Esophagus muscularis mucosa (tissue), 4 donors: ENCODE measurements at regions not wholly inside any gene's neighbourhood (a gene's known extent, or its start where the extent isn't known, plus 50 kb on each side); places are given as distances from the start of the nearest gene placed in this dataset.

Source experiments
- DNase-seq: peaks from one replicate; pipeline ENCODE4 v3.0.0-alpha.2; 2017; ENCODE audit errors: extremely low spot score
- H3K27ac ChIP-seq, 4 donors: fragments of 200-600 bp; sonication (generic); replicated peaks in 1 of 4; 1 replicate in 3 of 4; 2 replicates in 1 of 4; pipeline ENCODE4 v1.5.1; 2016 to 2019; ENCODE audit warnings: mild to moderate bottlenecking in 1 of 4
- H3K27me3 ChIP-seq, 4 donors: fragments of 200-600 bp; sonication (generic); one replicate each; pipeline versions ENCODE4 v1.5.1 to v1.6.0; 2016 to 2019
- H3K36me3 ChIP-seq, 4 donors: fragments of 200-600 bp; sonication (generic); one replicate each; pipeline ENCODE4 v1.5.1; 2016 to 2019
- H3K4me1 ChIP-seq, 4 donors: fragments of 200-600 bp; sonication (generic); one replicate each; pipeline ENCODE4 v1.5.1; 2016 to 2019
- H3K4me3 ChIP-seq, 4 donors: fragments of 200-600 bp; sonication (generic); 1 replicate in 2 of 4; 2 replicates in 2 of 4; pipeline ENCODE4 v1.5.1; 2016 to 2019; ENCODE audit warnings: mild to moderate bottlenecking in 4 of 4, moderate library complexity in 1 of 4
- H3K9me3 ChIP-seq, 4 donors: fragments of 200-600 bp; sonication (generic); 1 replicate in 3 of 4; 2 replicates in 1 of 4; pipeline ENCODE4 v1.5.1; 2016 to 2019
- CTCF ChIP-seq, 3 experiments: fragments of 200-600 bp in 2 of 3; fragments of 450-650 bp in 1 of 3; sonication (generic) in 2 of 3; IDR thresholded peaks; one replicate each; pipeline ENCODE4 v1.5.1; 2017 to 2019; ENCODE audit warnings: antibody characterized with exemption in 3 of 3, mild to moderate bottlenecking in 2 of 3, moderate library complexity in 1 of 3
- EP300 ChIP-seq: sonication (generic); formaldehyde crosslinking; IDR thresholded peaks from one replicate; pipeline ENCODE4 v1.6.1; 2017; ENCODE audit warnings: antibody characterized with exemption
- POLR2A ChIP-seq: fragments of 450-650 bp; IDR thresholded peaks from one replicate; pipeline ENCODE4 v1.6.1; 2017; ENCODE audit warnings: antibody characterized with exemption, moderate library complexity, mild to moderate bottlenecking, low read depth
- POLR2AphosphoS5 ChIP-seq, 2 donors: sonication (generic); formaldehyde crosslinking; IDR thresholded peaks; one replicate each; pipeline ENCODE4 v1.6.1; 2017; ENCODE audit warnings: antibody characterized with exemption in 2 of 2
- WGBS: methylation state at CpG from one replicate; pipeline ENCODE4 v1.1.5; 2018; 5-methylcytosine and 5-hydroxymethylcytosine counted together
- intact Hi-C: fragments of 100-400 bp; cut with DNase I; formaldehyde crosslinking; loops from one replicate; pipeline ENCODE4 v1.15.1; 2023

- intact Hi-C loops: no loop called here
- Histone ChIP-seq H3K4me1 (no peaks in the 10 kb centered on the region), H3K36me3 (no peaks in the 10 kb centered on the region), H3K9me3 (peaks cover 0 to 10% (median 4%) of the 10 kb centered on the region in 4 donors), H3K4me3 (no peak overlapping the region), H3K27me3 (peaks cover 0 to 13% (median 0%) of the 10 kb centered on the region in 4 donors), H3K27ac (no peak overlapping the region)
- TF ChIP-seq POLR2A (no peak), CTCF (IDR thresholded peaks at IDR 0.05) (no peak), POLR2AphosphoS5 (IDR thresholded peaks at IDR 0.05) (no peak), EP300 (no peak)
- WGBS: 77% methylated on average over 8 of the region's 8 CpGs
- no peak for DNase-seq
These were observed 62.9 kb upstream of the LRP8 start for GRCh38 chr1:53390736-53391135.

- TF ChIP-seq POLR2AphosphoS5 (IDR thresholded peaks at IDR 0.05): no peak
- TF ChIP-seq CTCF (IDR thresholded peaks at IDR 0.05): no peak
- no peak for TF ChIP-seq EP300
- TF ChIP-seq POLR2A: no peak
- no peaks in the 10 kb centered on the region for H3K36me3 ChIP-seq
- intact Hi-C loops: no loop called here
- H3K4me3 ChIP-seq: no peak overlapping the region
- H3K4me1 ChIP-seq: no peaks in the 10 kb centered on the region
- H3K9me3 ChIP-seq: peaks cover 0 to 10% (median 4%) of the 10 kb centered on the region in 4 donors
- no peak overlapping the region for H3K27ac ChIP-seq
- peaks cover 0 to 19% (median 0%) of the 10 kb centered on the region in 4 donors for H3K27me3 ChIP-seq
- DNase-seq: no peak
- 82% methylated on average over 2 of the region's 2 CpGs for WGBS
These were observed 63.4 kb upstream of the LRP8 start for GRCh38 chr1:53391296-53391695.

GRCh38 chr1:53391982-53392381, 64.1 kb upstream of the LRP8 start:
- Histone ChIP-seq H3K4me1 (no peaks in the 10 kb centered on the region), H3K9me3 (peaks cover 0 to 8% (median 2%) of the 10 kb centered on the region in 4 donors), H3K27ac (no peak overlapping the region), H3K4me3 (no peak overlapping the region), H3K27me3 (peaks cover 0 to 25% (median 0%) of the 10 kb centered on the region in 4 donors), H3K36me3 (no peaks in the 10 kb centered on the region)
- TF ChIP-seq EP300: no peak
- TF ChIP-seq CTCF (IDR thresholded peaks at IDR 0.05): no peak
- TF ChIP-seq POLR2A: no peak
- no peak for TF ChIP-seq POLR2AphosphoS5 (IDR thresholded peaks at IDR 0.05)
- DNase-seq: no peak
- intact Hi-C loops: no loop called here

- DNase-seq: no peak
- intact Hi-C loops: no loop called here
- peaks cover 0 to 30% (median 0%) of the 10 kb centered on the region in 4 donors for H3K27me3 ChIP-seq
- no peak overlapping the region for H3K27ac ChIP-seq
- no peak overlapping the region for H3K4me3 ChIP-seq
- WGBS: 81% methylated on average over 13 of the region's 13 CpGs
- H3K4me1 ChIP-seq: no peaks in the 10 kb centered on the region
- TF ChIP-seq EP300: no peak
- H3K9me3 ChIP-seq: peaks cover 0 to 3% (median under 1%) of the 10 kb centered on the region in 4 donors
- no peaks in the 10 kb centered on the region for H3K36me3 ChIP-seq
These were observed 64.6 kb upstream of the LRP8 start for GRCh38 chr1:53392460-53392859.

- Histone ChIP-seq H3K27ac (no peak overlapping the region), H3K4me1 (no peaks in the 10 kb centered on the region), H3K9me3 (no peaks in the 10 kb centered on the region), H3K36me3 (no peaks in the 10 kb centered on the region), H3K27me3 (peaks cover 0 to 32% (median 0%) of the 10 kb centered on the region in 4 donors), H3K4me3 (no peak overlapping the region)
- DNase-seq: peak; percentile 97
- 3% methylated on average over 6 of the region's 10 CpGs for WGBS
- TF ChIP-seq EP300 (no peak), POLR2AphosphoS5 (IDR thresholded peaks at IDR 0.05) (no peak), POLR2A (no peak), CTCF (IDR thresholded peaks at IDR 0.05) (peak; percentile 88 to 95 (median 92))
- intact Hi-C loops: loop anchor here (1.0 kb wide), 1 partner anchor 115 kb away; no protein-coding TSS in a partner anchor
These were observed 65.5 kb upstream of the LRP8 start for GRCh38 chr1:53393325-53393792.
